A549 (cell line): ENCODE measurements at regions not wholly inside any gene's neighbourhood (a gene's known extent, or its start where the extent isn't known, plus 50 kb on each side); places are given as distances from the start of the nearest gene placed in this dataset.

Source experiments
- CEBPB ChIP-seq, 2 experiments: fragments of >200 bp in 1 of 2; sonication (Bioruptor Twin) in 1 of 2; formaldehyde crosslinking in 1 of 2; IDR thresholded peaks; 2 replicates each; pipeline ENCODE4 v1.6.1; 2012 to 2016
- EP300 ChIP-seq, 2 experiments: fragments of >200 bp; sonication (Bioruptor Twin); formaldehyde crosslinking; IDR thresholded peaks; 2 replicates in 1 of 2; 3 replicates in 1 of 2; pipeline ENCODE4 v1.6.1; 2016 to 2017
- HDAC2 ChIP-seq: fragments of 200-600 bp; sonication (generic); IDR thresholded peaks from 2 replicates; pipeline ENCODE4 v1.6.1; 2016
- MAZ ChIP-seq: fragments of 150-350 bp; IDR thresholded peaks from 2 replicates; pipeline ENCODE4 v1.6.1; 2014; ENCODE audit warnings: antibody characterized with exemption, low read depth, low read length, borderline replicate concordance
- MYC ChIP-seq: IDR thresholded peaks from 2 replicates; pipeline ENCODE4 v1.6.1; 2012; ENCODE audit warnings: mild to moderate bottlenecking, inconsistent platforms, low read length, improper control_type of control experiment, borderline replicate concordance
- POLR2A ChIP-seq: IDR thresholded peaks from 2 replicates; pipeline ENCODE4 v1.6.1; 2012; ENCODE audit warnings: mild to moderate bottlenecking, low read length
- RARB ChIP-seq: fragments of 250-450 bp; sonication (Bioruptor Pico); IDR thresholded peaks from 2 replicates; pipeline ENCODE4 v1.8.0; 2021; ENCODE audit warnings: mild to moderate bottlenecking, moderate library complexity
- SMC3 ChIP-seq: fragments of >200 bp; sonication (Bioruptor Twin); formaldehyde crosslinking; IDR thresholded peaks from 3 replicates; pipeline ENCODE4 v1.6.1; 2018; ENCODE audit warnings: inconsistent platforms
- TF ChIP-seq, protein P1 (sequence below): fragments of >200 bp; sonication (Bioruptor Twin); formaldehyde crosslinking; IDR thresholded peaks from 3 replicates; pipeline ENCODE4 v1.5.1; 2016
- TF ChIP-seq, protein P2 (sequence below): fragments of 150-350 bp; IDR thresholded peaks from 2 replicates; pipeline ENCODE4 v1.6.1; 2014; ENCODE audit warnings: low read depth, mild to moderate bottlenecking, low read length
- TF ChIP-seq, protein P3 (sequence below): fragments of 200-600 bp; sonication (generic); IDR thresholded peaks from 2 replicates; pipeline ENCODE4 v1.6.1; 2016; ENCODE audit warnings: antibody characterized with exemption, mild to moderate bottlenecking, moderate library complexity
- TF ChIP-seq, protein P4 (sequence below): fragments of 250-450 bp; sonication (Bioruptor Pico); IDR thresholded peaks from 2 replicates; pipeline ENCODE4 v1.5.0; 2021; ENCODE audit warnings: mild to moderate bottlenecking, moderate library complexity, borderline replicate concordance

DNA sequence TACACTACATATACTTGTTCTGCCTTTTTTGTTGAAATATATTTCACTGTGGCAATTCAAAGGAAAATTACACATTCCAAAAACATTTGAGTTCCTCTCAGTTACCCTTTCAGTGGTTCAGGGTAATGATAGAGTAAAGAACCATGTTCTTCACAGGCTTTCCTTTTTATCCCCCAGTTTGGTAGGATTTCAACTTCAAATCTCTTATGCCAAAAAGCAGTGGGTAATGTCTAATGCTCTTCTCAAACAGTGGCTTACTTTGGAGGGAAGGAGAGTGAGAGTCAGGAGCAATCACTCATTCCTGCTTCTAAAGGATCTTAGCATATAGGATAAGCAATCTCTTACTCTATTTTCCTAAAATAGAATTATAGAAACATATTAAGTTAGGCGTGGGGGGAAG, 290.6 kb downstream of the ZEB2 start:
- TF ChIP-seq EP300 (IDR thresholded peaks at IDR 0.05) = no peak
- TF ChIP-seq, protein P1, sequence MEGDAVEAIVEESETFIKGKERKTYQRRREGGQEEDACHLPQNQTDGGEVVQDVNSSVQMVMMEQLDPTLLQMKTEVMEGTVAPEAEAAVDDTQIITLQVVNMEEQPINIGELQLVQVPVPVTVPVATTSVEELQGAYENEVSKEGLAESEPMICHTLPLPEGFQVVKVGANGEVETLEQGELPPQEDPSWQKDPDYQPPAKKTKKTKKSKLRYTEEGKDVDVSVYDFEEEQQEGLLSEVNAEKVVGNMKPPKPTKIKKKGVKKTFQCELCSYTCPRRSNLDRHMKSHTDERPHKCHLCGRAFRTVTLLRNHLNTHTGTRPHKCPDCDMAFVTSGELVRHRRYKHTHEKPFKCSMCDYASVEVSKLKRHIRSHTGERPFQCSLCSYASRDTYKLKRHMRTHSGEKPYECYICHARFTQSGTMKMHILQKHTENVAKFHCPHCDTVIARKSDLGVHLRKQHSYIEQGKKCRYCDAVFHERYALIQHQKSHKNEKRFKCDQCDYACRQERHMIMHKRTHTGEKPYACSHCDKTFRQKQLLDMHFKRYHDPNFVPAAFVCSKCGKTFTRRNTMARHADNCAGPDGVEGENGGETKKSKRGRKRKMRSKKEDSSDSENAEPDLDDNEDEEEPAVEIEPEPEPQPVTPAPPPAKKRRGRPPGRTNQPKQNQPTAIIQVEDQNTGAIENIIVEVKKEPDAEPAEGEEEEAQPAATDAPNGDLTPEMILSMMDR = no peak
- TF ChIP-seq, protein P2, sequence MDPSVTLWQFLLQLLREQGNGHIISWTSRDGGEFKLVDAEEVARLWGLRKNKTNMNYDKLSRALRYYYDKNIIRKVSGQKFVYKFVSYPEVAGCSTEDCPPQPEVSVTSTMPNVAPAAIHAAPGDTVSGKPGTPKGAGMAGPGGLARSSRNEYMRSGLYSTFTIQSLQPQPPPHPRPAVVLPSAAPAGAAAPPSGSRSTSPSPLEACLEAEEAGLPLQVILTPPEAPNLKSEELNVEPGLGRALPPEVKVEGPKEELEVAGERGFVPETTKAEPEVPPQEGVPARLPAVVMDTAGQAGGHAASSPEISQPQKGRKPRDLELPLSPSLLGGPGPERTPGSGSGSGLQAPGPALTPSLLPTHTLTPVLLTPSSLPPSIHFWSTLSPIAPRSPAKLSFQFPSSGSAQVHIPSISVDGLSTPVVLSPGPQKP = no peak
- TF ChIP-seq SMC3 = no peak
- no peak for TF ChIP-seq MYC
- TF ChIP-seq CEBPB (IDR thresholded peaks at IDR 0.05) = no peak
- no peak for TF ChIP-seq MAZ
- no peak for TF ChIP-seq RARB
- TF ChIP-seq HDAC2 = no peak
- TF ChIP-seq, protein P3, sequence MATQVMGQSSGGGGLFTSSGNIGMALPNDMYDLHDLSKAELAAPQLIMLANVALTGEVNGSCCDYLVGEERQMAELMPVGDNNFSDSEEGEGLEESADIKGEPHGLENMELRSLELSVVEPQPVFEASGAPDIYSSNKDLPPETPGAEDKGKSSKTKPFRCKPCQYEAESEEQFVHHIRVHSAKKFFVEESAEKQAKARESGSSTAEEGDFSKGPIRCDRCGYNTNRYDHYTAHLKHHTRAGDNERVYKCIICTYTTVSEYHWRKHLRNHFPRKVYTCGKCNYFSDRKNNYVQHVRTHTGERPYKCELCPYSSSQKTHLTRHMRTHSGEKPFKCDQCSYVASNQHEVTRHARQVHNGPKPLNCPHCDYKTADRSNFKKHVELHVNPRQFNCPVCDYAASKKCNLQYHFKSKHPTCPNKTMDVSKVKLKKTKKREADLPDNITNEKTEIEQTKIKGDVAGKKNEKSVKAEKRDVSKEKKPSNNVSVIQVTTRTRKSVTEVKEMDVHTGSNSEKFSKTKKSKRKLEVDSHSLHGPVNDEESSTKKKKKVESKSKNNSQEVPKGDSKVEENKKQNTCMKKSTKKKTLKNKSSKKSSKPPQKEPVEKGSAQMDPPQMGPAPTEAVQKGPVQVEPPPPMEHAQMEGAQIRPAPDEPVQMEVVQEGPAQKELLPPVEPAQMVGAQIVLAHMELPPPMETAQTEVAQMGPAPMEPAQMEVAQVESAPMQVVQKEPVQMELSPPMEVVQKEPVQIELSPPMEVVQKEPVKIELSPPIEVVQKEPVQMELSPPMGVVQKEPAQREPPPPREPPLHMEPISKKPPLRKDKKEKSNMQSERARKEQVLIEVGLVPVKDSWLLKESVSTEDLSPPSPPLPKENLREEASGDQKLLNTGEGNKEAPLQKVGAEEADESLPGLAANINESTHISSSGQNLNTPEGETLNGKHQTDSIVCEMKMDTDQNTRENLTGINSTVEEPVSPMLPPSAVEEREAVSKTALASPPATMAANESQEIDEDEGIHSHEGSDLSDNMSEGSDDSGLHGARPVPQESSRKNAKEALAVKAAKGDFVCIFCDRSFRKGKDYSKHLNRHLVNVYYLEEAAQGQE = no peak
- TF ChIP-seq, protein P4, sequence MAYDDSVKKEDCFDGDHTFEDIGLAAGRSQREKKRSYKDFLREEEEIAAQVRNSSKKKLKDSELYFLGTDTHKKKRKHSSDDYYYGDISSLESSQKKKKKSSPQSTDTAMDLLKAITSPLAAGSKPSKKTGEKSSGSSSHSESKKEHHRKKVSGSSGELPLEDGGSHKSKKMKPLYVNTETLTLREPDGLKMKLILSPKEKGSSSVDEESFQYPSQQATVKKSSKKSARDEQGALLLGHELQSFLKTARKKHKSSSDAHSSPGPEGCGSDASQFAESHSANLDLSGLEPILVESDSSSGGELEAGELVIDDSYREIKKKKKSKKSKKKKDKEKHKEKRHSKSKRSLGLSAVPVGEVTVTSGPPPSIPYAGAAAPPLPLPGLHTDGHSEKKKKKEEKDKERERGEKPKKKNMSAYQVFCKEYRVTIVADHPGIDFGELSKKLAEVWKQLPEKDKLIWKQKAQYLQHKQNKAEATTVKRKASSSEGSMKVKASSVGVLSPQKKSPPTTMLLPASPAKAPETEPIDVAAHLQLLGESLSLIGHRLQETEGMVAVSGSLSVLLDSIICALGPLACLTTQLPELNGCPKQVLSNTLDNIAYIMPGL = no peak
- TF ChIP-seq POLR2A = no peak
